Hepatocyte (in vitro differentiated cells): ENCODE measurements at regions not wholly inside any gene's neighbourhood (a gene's known extent, or its start where the extent isn't known, plus 50 kb on each side); places are given as distances from the start of the nearest gene placed in this dataset.

Experiments
- CTCF ChIP-seq: fragments of 200-600 bp; sonication (generic); IDR thresholded peaks from 2 replicates; pipeline ENCODE4 v1.5.1; 2016; ENCODE audit warnings: antibody characterized with exemption, mild to moderate bottlenecking; ENCODE audit not compliant: poor library complexity
- EZH2 ChIP-seq: fragments of 200-600 bp; sonication (generic); IDR thresholded peaks from 2 replicates; pipeline ENCODE4 v1.6.1; 2016; ENCODE audit warnings: antibody characterized with exemption, mild to moderate bottlenecking, borderline replicate concordance
- EZH2phosphoT487 ChIP-seq: fragments of 200-600 bp; sonication (generic); IDR thresholded peaks from one replicate; pipeline ENCODE4 v1.6.1; 2018; ENCODE audit warnings: antibody characterized with exemption, mild to moderate bottlenecking, low read depth, moderate library complexity; ENCODE audit not compliant: unreplicated experiment, severe bottlenecking

GRCh38 chrX:3476973-3477372, 130.5 kb upstream of the MXRA5 start:
- no peak for TF ChIP-seq CTCF
- TF ChIP-seq EZH2, result no peak
- no peak for TF ChIP-seq EZH2phosphoT487
